CD14-positive monocyte (primary cell): ENCODE measurements at regions not wholly inside any gene's neighbourhood (a gene's known extent, or its start where the extent isn't known, plus 50 kb on each side); places are given as distances from the start of the nearest gene placed in this dataset.

ENCODE experiments used
- DNase-seq, 3 donors: peaks; one replicate each; pipeline ENCODE4 v3.0.0-alpha.2; 2011 to 2022
- H2AFZ ChIP-seq: 2 replicates; pipeline ENCODE4 v1.6.0; 2012; ENCODE audit warnings: mild to moderate bottlenecking, low read depth, low read length, inconsistent platforms; ENCODE audit not compliant: insufficient read depth, poor library complexity, severe bottlenecking
- H3K27ac ChIP-seq, 2 donors: 1 replicate in 1 of 2; 2 replicates in 1 of 2; pipeline ENCODE4 v1.5.1; 2012 to 2013; ENCODE audit warnings: low read length in 2 of 2, control low read depth in 1 of 2, inconsistent platforms in 1 of 2, low read depth in 1 of 2, mild to moderate bottlenecking in 1 of 2
- H3K27me3 ChIP-seq, 2 donors: one replicate each; pipeline versions ENCODE4 v1.6.0 to v1.6.1; 2011 to 2013; ENCODE audit warnings: low read length in 2 of 2; ENCODE audit not compliant: control insufficient read depth in 2 of 2, insufficient read depth in 2 of 2
- H3K36me3 ChIP-seq, 2 donors: replicated peaks in 1 of 2; 1 replicate in 1 of 2; 2 replicates in 1 of 2; pipeline versions ENCODE4 v1.5.1 to v1.6.1; 2012 to 2013; ENCODE audit warnings: low read length in 2 of 2, control low read depth in 1 of 2, inconsistent platforms in 1 of 2, mild to moderate bottlenecking in 1 of 2; ENCODE audit not compliant: insufficient read depth in 2 of 2, control insufficient read depth in 1 of 2
- H3K4me1 ChIP-seq, 2 donors: 1 replicate in 1 of 2; 2 replicates in 1 of 2; pipeline versions ENCODE4 v1.5.1 to v1.6.1; 2012 to 2013; ENCODE audit warnings: low read length in 2 of 2, control low read depth in 1 of 2, inconsistent platforms in 1 of 2, mild to moderate bottlenecking in 1 of 2, moderate library complexity in 1 of 2; ENCODE audit not compliant: insufficient read depth in 2 of 2, control insufficient read depth in 1 of 2
- H3K4me2 ChIP-seq: replicated peaks from 2 replicates; pipeline ENCODE3; 2012; ENCODE audit warnings: low read length, moderate library complexity, mild to moderate bottlenecking; ENCODE audit not compliant: poor library complexity, severe bottlenecking; ENCODE audit errors: extremely low read depth
- H3K4me3 ChIP-seq, 3 experiments: fragments of 200-600 bp in 1 of 3; sonication (generic) in 1 of 3; replicated peaks in 1 of 3; 1 replicate in 2 of 3; 2 replicates in 1 of 3; pipeline ENCODE4 v1.5.1; 2011 to 2013; ENCODE audit warnings: low read length in 3 of 3, mild to moderate bottlenecking in 3 of 3, control low read depth in 2 of 3, low read depth in 2 of 3, inconsistent platforms in 1 of 3, moderate library complexity in 1 of 3
- H3K79me2 ChIP-seq: 2 replicates; pipeline ENCODE4 v1.6.0; 2012; ENCODE audit warnings: mild to moderate bottlenecking, control low read depth, inconsistent platforms, low read length, moderate library complexity; ENCODE audit not compliant: insufficient read depth
- H3K9ac ChIP-seq: 2 replicates; pipeline ENCODE4 v1.6.0; 2017; ENCODE audit warnings: low read length, mild to moderate bottlenecking; ENCODE audit not compliant: insufficient read depth, poor library complexity, severe bottlenecking
- H3K9me3 ChIP-seq, 2 donors: replicated peaks in 1 of 2; 1 replicate in 1 of 2; 2 replicates in 1 of 2; pipeline versions ENCODE4 v1.5.1 to v1.6.1; 2012 to 2013; ENCODE audit warnings: low read length in 2 of 2, control low read depth in 1 of 2; ENCODE audit not compliant: control insufficient read depth in 1 of 2, insufficient read depth in 1 of 2
- H4K20me1 ChIP-seq: 2 replicates; pipeline ENCODE4 v1.6.0; 2012; ENCODE audit warnings: mild to moderate bottlenecking, low read length, control low read depth, moderate library complexity; ENCODE audit not compliant: insufficient read depth
- H3K27ac Mint-ChIP-seq, 7 donors: one replicate each; pipeline ENCODE4 v1.8.0; 2020; ENCODE audit warnings: mild to moderate bottlenecking in 7 of 7, mixed read lengths in 7 of 7, moderate library complexity in 6 of 7, inconsistent platforms in 2 of 7
- H3K27me3 Mint-ChIP-seq, 3 donors: one replicate each; pipeline ENCODE4 v1.8.0; 2021 to 2022; ENCODE audit warnings: low read depth in 3 of 3, mild to moderate bottlenecking in 3 of 3, mixed read lengths in 3 of 3, moderate library complexity in 3 of 3, inconsistent platforms in 1 of 3
- H3K36me3 Mint-ChIP-seq, 2 donors: one replicate each; pipeline ENCODE4 v1.8.0; 2020; ENCODE audit warnings: mixed read lengths in 2 of 2, inconsistent platforms in 1 of 2, mild to moderate bottlenecking in 1 of 2
- H3K4me1 Mint-ChIP-seq: one replicate; pipeline ENCODE4 v1.8.0; 2020; ENCODE audit warnings: mild to moderate bottlenecking, mixed read lengths
- H3K4me3 Mint-ChIP-seq, 2 donors: one replicate each; pipeline ENCODE4 v1.8.0; 2020; ENCODE audit warnings: mild to moderate bottlenecking in 2 of 2, mixed read lengths in 2 of 2, moderate library complexity in 1 of 2
- H3K9me3 Mint-ChIP-seq, 7 donors: one replicate each; pipeline ENCODE4 v1.8.0; 2020 to 2022; ENCODE audit warnings: mixed read lengths in 7 of 7, mild to moderate bottlenecking in 6 of 7, moderate library complexity in 6 of 7, inconsistent platforms in 2 of 7
- CTCF ChIP-seq: fragments of 200-600 bp; IDR thresholded peaks from one replicate; pipeline ENCODE4 v1.8.0; 2022; ENCODE audit warnings: antibody characterized with exemption, mild to moderate bottlenecking
- WGBS: methylation state at CpG from one replicate; pipeline ENCODE4 v1.1.5; 2013; ENCODE audit warnings: missing lambda C conversion rate; ENCODE audit not compliant: insufficient coverage; 5-methylcytosine and 5-hydroxymethylcytosine counted together
- intact Hi-C, 2 donors: fragments of 100-400 bp; cut with micrococcal nuclease; formaldehyde crosslinking; loops; one replicate each; pipeline versions ENCODE4 v1.15.0 to v1.15.1; 2023

GRCh38 chr6:79313254-79313653, 78.8 kb upstream of the HMGN3 start:
- Histone ChIP-seq H3K4me2 (no peak overlapping the region), H3K27me3 (no peaks in the 10 kb centered on the region), H3K9me3 (peaks cover 21 to 34% of the 10 kb centered on the region in 2 donors), H3K4me1 (no peaks in the 10 kb centered on the region), H2AFZ (no peak overlapping the region), H3K4me3 (no peak overlapping the region), H4K20me1 (no peaks in the 10 kb centered on the region), H3K9ac (no peak overlapping the region), H3K36me3 (no peaks in the 10 kb centered on the region), H3K27ac (no peak overlapping the region), H3K79me2 (no peaks in the 10 kb centered on the region)
- intact Hi-C loops, result no loop called here
- Mint-ChIP-seq H3K9me3 (peaks cover 6 to 29% (median 15%) of the 10 kb centered on the region in 7 donors), H3K4me3 (no peak overlapping the region), H3K36me3 (no peaks in the 10 kb centered on the region), H3K4me1 (no peaks in the 10 kb centered on the region), H3K27ac (no peak overlapping the region), H3K27me3 (peaks cover 0 to 3% (median 3%) of the 10 kb centered on the region in 3 donors)
- no peak for DNase-seq
- 93% methylated on average over 2 of the region's 5 CpGs for WGBS
- no peak for TF ChIP-seq CTCF

- no peaks in the 10 kb centered on the region for H3K4me1 Mint-ChIP-seq
- no peak overlapping the region for H3K4me3 ChIP-seq
- no peak overlapping the region for H3K27ac ChIP-seq
- 100% methylated on average over 3 of the region's 7 CpGs for WGBS
- no peak for TF ChIP-seq CTCF
- H3K27ac Mint-ChIP-seq, result no peak overlapping the region
- H3K4me3 Mint-ChIP-seq, result no peak overlapping the region
- no peaks in the 10 kb centered on the region for H3K79me2 ChIP-seq
- H3K9me3 ChIP-seq, result peaks cover 16 to 32% of the 10 kb centered on the region in 2 donors
- H3K4me2 ChIP-seq, result no peak overlapping the region
- H3K9ac ChIP-seq, result no peak overlapping the region
- DNase-seq, result no peak
- H2AFZ ChIP-seq, result no peak overlapping the region
- H4K20me1 ChIP-seq, result no peaks in the 10 kb centered on the region
- H3K4me1 ChIP-seq, result no peaks in the 10 kb centered on the region
- no peaks in the 10 kb centered on the region for H3K36me3 Mint-ChIP-seq
- peaks cover 0 to 3% (median 3%) of the 10 kb centered on the region in 3 donors for H3K27me3 Mint-ChIP-seq
- intact Hi-C loops, result no loop called here
- peaks cover 2 to 33% (median 12%) of the 10 kb centered on the region in 7 donors for H3K9me3 Mint-ChIP-seq
- H3K27me3 ChIP-seq, result no peaks in the 10 kb centered on the region
- H3K36me3 ChIP-seq, result no peaks in the 10 kb centered on the region
Measured at GRCh38 chr6:79307321-79308036, 73.0 kb upstream of the HMGN3 start.
